ENCODE measurements at regions not wholly inside any gene's neighbourhood (a gene's known extent, or its start where the extent isn't known, plus 50 kb on each side); places are given as distances from the start of the nearest gene placed in this dataset.

GRCh38 chr1:229985613-229986010 is 81.4 kb upstream of the GALNT2 start:
- H3K4me1 ChIP-seq (ENCODE audit: insufficient read depth), result no peaks in the 10 kb centered on the region
- H3K27ac ChIP-seq, result no peak overlapping the region
- DNase-seq, result no peak
- in situ Hi-C loops (cut with MboI), result no loop called here
- no peaks in the 10 kb centered on the region for H3K36me3 ChIP-seq (ENCODE audit: low read depth)
- TF ChIP-seq EZH2phosphoT487 (IDR thresholded peaks at IDR 0.05; ENCODE audit: insufficient read depth, low read depth) (no peak), EZH2 (IDR thresholded peaks at IDR 0.05; ENCODE audit: insufficient read depth, poor library complexity, severe bottlenecking) (no peak)
- no peaks in the 10 kb centered on the region for H3F3A ChIP-seq (ENCODE audit: insufficient read depth)
- H4K20me1 ChIP-seq (ENCODE audit: insufficient read depth), result no peaks in the 10 kb centered on the region
- H3K79me2 ChIP-seq (ENCODE audit: insufficient read depth), result no peaks in the 10 kb centered on the region
- no peak overlapping the region for H2AFZ ChIP-seq
- H3K4me2 ChIP-seq (ENCODE audit: unreplicated experiment), result no peak overlapping the region
- WGBS, 2 experiments (ENCODE audit: low coverage in 1 of 2, low lambda C conversion rate in 2 of 2, missing lambda C conversion rate in 2 of 2), result 17 to 24% methylated on average over 7 of the region's 7 CpGs
- peaks cover 47% of the 10 kb centered on the region for H3K27me3 ChIP-seq (replicated peaks; ENCODE audit: insufficient read depth)
- no peak overlapping the region for H3K4me3 ChIP-seq
- no peaks in the 10 kb centered on the region for H3K9me2 ChIP-seq (ENCODE audit: insufficient read depth)
- no peaks in the 10 kb centered on the region for H3K9me3 ChIP-seq (ENCODE audit: low read depth)
- no peak overlapping the region for H3K9ac ChIP-seq

GRCh38 chr1:229986737-229987337 is 80.2 kb upstream of the GALNT2 start:
- Histone ChIP-seq H3K9me3 (ENCODE audit: low read depth) (no peaks in the 10 kb centered on the region), H3K9ac (no peak overlapping the region), H3K4me3 (no peak overlapping the region), H2AFZ (no peak overlapping the region), H3K79me2 (ENCODE audit: insufficient read depth) (no peaks in the 10 kb centered on the region), H3K9me2 (ENCODE audit: insufficient read depth) (no peaks in the 10 kb centered on the region), H3K4me2 (ENCODE audit: unreplicated experiment) (no peak overlapping the region), H3F3A (ENCODE audit: insufficient read depth) (no peaks in the 10 kb centered on the region), H3K27ac (no peak overlapping the region), H4K20me1 (ENCODE audit: insufficient read depth) (no peaks in the 10 kb centered on the region), H3K36me3 (ENCODE audit: low read depth) (no peaks in the 10 kb centered on the region), H3K27me3 (replicated peaks; ENCODE audit: insufficient read depth) (peaks cover 58% of the 10 kb centered on the region), H3K4me1 (ENCODE audit: insufficient read depth) (no peaks in the 10 kb centered on the region)
- WGBS, 2 experiments (ENCODE audit: low coverage in 1 of 2, low lambda C conversion rate in 2 of 2, missing lambda C conversion rate in 2 of 2), result 18 to 25% methylated on average over 3 of the region's 3 CpGs
- in situ Hi-C loops (cut with MboI), result no loop called here
- TF ChIP-seq EZH2 (IDR thresholded peaks at IDR 0.05; ENCODE audit: insufficient read depth, poor library complexity, severe bottlenecking) (no peak), EZH2phosphoT487 (IDR thresholded peaks at IDR 0.05; ENCODE audit: insufficient read depth, low read depth) (no peak)
- no peak for DNase-seq

GRCh38 chr1:229987953-229988352 is 79.1 kb upstream of the GALNT2 start:
- no peaks in the 10 kb centered on the region for H3K9me3 ChIP-seq (ENCODE audit: low read depth)
- H3K4me1 ChIP-seq (ENCODE audit: insufficient read depth), result no peaks in the 10 kb centered on the region
- no peak for DNase-seq
- H2AFZ ChIP-seq, result no peak overlapping the region
- H3K4me2 ChIP-seq (ENCODE audit: unreplicated experiment), result no peak overlapping the region
- H3K9me2 ChIP-seq (ENCODE audit: insufficient read depth), result no peaks in the 10 kb centered on the region
- no peak overlapping the region for H3K27ac ChIP-seq
- H3K36me3 ChIP-seq (ENCODE audit: low read depth), result no peaks in the 10 kb centered on the region
- H3K9ac ChIP-seq, result no peak overlapping the region
- no peak overlapping the region for H3K4me3 ChIP-seq
- TF ChIP-seq EZH2phosphoT487 (IDR thresholded peaks at IDR 0.05; ENCODE audit: insufficient read depth, low read depth), result no peak
- TF ChIP-seq EZH2 (IDR thresholded peaks at IDR 0.05; ENCODE audit: insufficient read depth, poor library complexity, severe bottlenecking), result no peak
- in situ Hi-C loops (cut with MboI), result no loop called here
- H3K79me2 ChIP-seq (ENCODE audit: insufficient read depth), result no peaks in the 10 kb centered on the region
- no peaks in the 10 kb centered on the region for H3F3A ChIP-seq (ENCODE audit: insufficient read depth)
- peaks cover 67% of the 10 kb centered on the region for H3K27me3 ChIP-seq (replicated peaks; ENCODE audit: insufficient read depth)
- 44 to 53% methylated on average over 6 of the region's 6 CpGs for WGBS, 2 experiments (ENCODE audit: low coverage in 1 of 2, low lambda C conversion rate in 2 of 2, missing lambda C conversion rate in 2 of 2)
- no peaks in the 10 kb centered on the region for H4K20me1 ChIP-seq (ENCODE audit: insufficient read depth)

DNA sequence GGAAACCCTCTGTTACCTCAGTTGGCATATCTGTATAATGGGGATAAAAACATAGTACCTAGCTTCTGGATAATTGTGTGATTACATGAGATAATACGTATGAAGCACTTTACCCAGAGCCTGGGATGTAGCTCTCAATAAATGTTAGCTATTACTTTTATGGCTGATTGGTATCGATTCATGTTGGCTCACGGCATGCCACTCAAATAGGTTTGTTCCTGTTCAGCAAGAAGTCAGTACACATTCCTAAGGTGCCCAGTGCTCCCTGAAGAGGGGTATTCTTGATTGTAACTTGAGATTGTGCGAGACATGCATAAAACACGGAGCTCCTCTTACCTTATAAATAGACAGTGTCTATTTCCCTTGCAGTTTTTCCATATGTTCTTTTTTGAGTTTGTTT is 78.5 kb upstream of the GALNT2 start:
- H3K9me3 ChIP-seq (ENCODE audit: low read depth), result no peaks in the 10 kb centered on the region
- H3K36me3 ChIP-seq (ENCODE audit: low read depth), result no peaks in the 10 kb centered on the region
- no peak overlapping the region for H3K9ac ChIP-seq
- 64 to 69% methylated on average over 5 of the region's 5 CpGs for WGBS, 2 experiments (ENCODE audit: low coverage in 1 of 2, low lambda C conversion rate in 2 of 2, missing lambda C conversion rate in 2 of 2)
- TF ChIP-seq EZH2 (IDR thresholded peaks at IDR 0.05; ENCODE audit: insufficient read depth, poor library complexity, severe bottlenecking) (no peak), EZH2phosphoT487 (IDR thresholded peaks at IDR 0.05; ENCODE audit: insufficient read depth, low read depth) (no peak)
- in situ Hi-C loops (cut with MboI), result no loop called here
- DNase-seq, result no peak
- H3F3A ChIP-seq (ENCODE audit: insufficient read depth), result no peaks in the 10 kb centered on the region
- H3K4me3 ChIP-seq, result no peak overlapping the region
- no peaks in the 10 kb centered on the region for H4K20me1 ChIP-seq (ENCODE audit: insufficient read depth)
- H3K27ac ChIP-seq, result no peak overlapping the region
- H3K27me3 ChIP-seq (replicated peaks; ENCODE audit: insufficient read depth), result peaks cover 66% of the 10 kb centered on the region
- H3K4me1 ChIP-seq (ENCODE audit: insufficient read depth), result no peaks in the 10 kb centered on the region
- no peaks in the 10 kb centered on the region for H3K79me2 ChIP-seq (ENCODE audit: insufficient read depth)
- no peak overlapping the region for H2AFZ ChIP-seq
- no peak overlapping the region for H3K4me2 ChIP-seq (ENCODE audit: unreplicated experiment)
- no peaks in the 10 kb centered on the region for H3K9me2 ChIP-seq (ENCODE audit: insufficient read depth)

Measured in GM23248 (cell line).